GM23338 (cell line): ENCODE measurements at regions not wholly inside any gene's neighbourhood (a gene's known extent, or its start where the extent isn't known, plus 50 kb on each side); places are given as distances from the start of the nearest gene placed in this dataset.

Source experiments
- CREB1 ChIP-seq: fragments of 250-450 bp; sonication (Bioruptor Pico); IDR thresholded peaks from 2 replicates; pipeline ENCODE4 v1.5.0; 2020; ENCODE audit warnings: low read depth, mild to moderate bottlenecking, moderate library complexity
- ETS1 ChIP-seq: IDR thresholded peaks from 2 replicates; pipeline ENCODE4 v1.6.1; 2016; ENCODE audit warnings: antibody characterized with exemption
- EZH2 ChIP-seq: fragments of 200-600 bp; sonication (generic); IDR thresholded peaks from one replicate; pipeline ENCODE4 v1.8.0; 2017; ENCODE audit warnings: antibody characterized with exemption, mild to moderate bottlenecking, low read depth; ENCODE audit not compliant: unreplicated experiment
- EZH2phosphoT487 ChIP-seq: fragments of 200-600 bp; sonication (generic); IDR thresholded peaks from one replicate; pipeline ENCODE4 v1.8.1; 2018; ENCODE audit warnings: antibody characterized with exemption; ENCODE audit not compliant: unreplicated experiment
- JUNB ChIP-seq: IDR thresholded peaks from one replicate; pipeline ENCODE4 v1.6.1; 2016; ENCODE audit warnings: antibody characterized with exemption; ENCODE audit not compliant: unreplicated experiment
- POLR2AphosphoS5 ChIP-seq: IDR thresholded peaks from 2 replicates; pipeline ENCODE4 v1.6.1; 2016; ENCODE audit warnings: antibody characterized with exemption, low read depth
- ZNF114 ChIP-seq: fragments of 250-450 bp; sonication (Bioruptor Pico); IDR thresholded peaks from 2 replicates; pipeline ENCODE4 v1.5.0; 2020; ENCODE audit warnings: mild to moderate bottlenecking, moderate library complexity
- TF ChIP-seq, protein P1 (sequence below), 2 experiments: fragments of 200-600 bp in 1 of 2; sonication (generic) in 1 of 2; conservative IDR thresholded peaks; 2 replicates each; pipeline versions ENCODE4 v1.5.1 to v1.6.1; 2016 to 2017; ENCODE audit warnings: antibody characterized with exemption in 2 of 2, low read depth in 2 of 2, mild to moderate bottlenecking in 2 of 2, moderate library complexity in 1 of 2

- TF ChIP-seq, protein P1, sequence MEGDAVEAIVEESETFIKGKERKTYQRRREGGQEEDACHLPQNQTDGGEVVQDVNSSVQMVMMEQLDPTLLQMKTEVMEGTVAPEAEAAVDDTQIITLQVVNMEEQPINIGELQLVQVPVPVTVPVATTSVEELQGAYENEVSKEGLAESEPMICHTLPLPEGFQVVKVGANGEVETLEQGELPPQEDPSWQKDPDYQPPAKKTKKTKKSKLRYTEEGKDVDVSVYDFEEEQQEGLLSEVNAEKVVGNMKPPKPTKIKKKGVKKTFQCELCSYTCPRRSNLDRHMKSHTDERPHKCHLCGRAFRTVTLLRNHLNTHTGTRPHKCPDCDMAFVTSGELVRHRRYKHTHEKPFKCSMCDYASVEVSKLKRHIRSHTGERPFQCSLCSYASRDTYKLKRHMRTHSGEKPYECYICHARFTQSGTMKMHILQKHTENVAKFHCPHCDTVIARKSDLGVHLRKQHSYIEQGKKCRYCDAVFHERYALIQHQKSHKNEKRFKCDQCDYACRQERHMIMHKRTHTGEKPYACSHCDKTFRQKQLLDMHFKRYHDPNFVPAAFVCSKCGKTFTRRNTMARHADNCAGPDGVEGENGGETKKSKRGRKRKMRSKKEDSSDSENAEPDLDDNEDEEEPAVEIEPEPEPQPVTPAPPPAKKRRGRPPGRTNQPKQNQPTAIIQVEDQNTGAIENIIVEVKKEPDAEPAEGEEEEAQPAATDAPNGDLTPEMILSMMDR (conservative IDR thresholded peaks at IDR 0.05; ENCODE audit: low read depth in 2 of 2) = no peak
- TF ChIP-seq CREB1 (CRISPR knock-in tag) (no peak), POLR2AphosphoS5 (no peak), EZH2 (no peak), EZH2phosphoT487 (no peak), ZNF114 (CRISPR knock-in tag) (no peak), ETS1 (no peak), JUNB (no peak)
These were observed 196.3 kb downstream of the FBXO4 start for GRCh38 chr5:42121401-42121800.
